Gastrocnemius medialis (tissue), 4 donors: ENCODE measurements at regions not wholly inside any gene's neighbourhood (a gene's known extent, or its start where the extent isn't known, plus 50 kb on each side); places are given as distances from the start of the nearest gene placed in this dataset.

ENCODE experiments used
- CTCF ChIP-seq, 5 experiments: fragments of 450-650 bp in 3 of 5; fragments of 200-600 bp in 2 of 5; sonication (generic) in 2 of 5; IDR thresholded peaks in 4 of 5; conservative IDR thresholded peaks in 1 of 5; 1 replicate in 4 of 5; 2 replicates in 1 of 5; pipeline ENCODE4 v1.5.1; 2016 to 2019; ENCODE audit warnings: antibody characterized with exemption in 5 of 5, mild to moderate bottlenecking in 3 of 5, moderate library complexity in 3 of 5
- POLR2A ChIP-seq, 2 donors: fragments of 450-650 bp; IDR thresholded peaks; one replicate each; pipeline ENCODE4 v1.6.1; 2017; ENCODE audit warnings: antibody characterized with exemption in 2 of 2, mild to moderate bottlenecking in 2 of 2, moderate library complexity in 2 of 2

GRCh38 chr14:76272349-76272748, 103.6 kb upstream of the ESRRB start:
- TF ChIP-seq CTCF (IDR thresholded peaks at IDR 0.05 in 4 of 5, conservative IDR thresholded peaks at IDR 0.05 in 1 of 5) (no peak), POLR2A (IDR thresholded peaks at IDR 0.05) (no peak)
